A204.1 (cell line): ENCODE measurements at regions not wholly inside any gene's neighbourhood (a gene's known extent, or its start where the extent isn't known, plus 50 kb on each side); places are given as distances from the start of the nearest gene placed in this dataset.

Source experiments
- FAIRE-seq: peaks from 2 replicates; lab custom pipeline; 2012; peaks lifted over from hg19 to GRCh38; lab: Jason Lieb, UNC

DNA sequence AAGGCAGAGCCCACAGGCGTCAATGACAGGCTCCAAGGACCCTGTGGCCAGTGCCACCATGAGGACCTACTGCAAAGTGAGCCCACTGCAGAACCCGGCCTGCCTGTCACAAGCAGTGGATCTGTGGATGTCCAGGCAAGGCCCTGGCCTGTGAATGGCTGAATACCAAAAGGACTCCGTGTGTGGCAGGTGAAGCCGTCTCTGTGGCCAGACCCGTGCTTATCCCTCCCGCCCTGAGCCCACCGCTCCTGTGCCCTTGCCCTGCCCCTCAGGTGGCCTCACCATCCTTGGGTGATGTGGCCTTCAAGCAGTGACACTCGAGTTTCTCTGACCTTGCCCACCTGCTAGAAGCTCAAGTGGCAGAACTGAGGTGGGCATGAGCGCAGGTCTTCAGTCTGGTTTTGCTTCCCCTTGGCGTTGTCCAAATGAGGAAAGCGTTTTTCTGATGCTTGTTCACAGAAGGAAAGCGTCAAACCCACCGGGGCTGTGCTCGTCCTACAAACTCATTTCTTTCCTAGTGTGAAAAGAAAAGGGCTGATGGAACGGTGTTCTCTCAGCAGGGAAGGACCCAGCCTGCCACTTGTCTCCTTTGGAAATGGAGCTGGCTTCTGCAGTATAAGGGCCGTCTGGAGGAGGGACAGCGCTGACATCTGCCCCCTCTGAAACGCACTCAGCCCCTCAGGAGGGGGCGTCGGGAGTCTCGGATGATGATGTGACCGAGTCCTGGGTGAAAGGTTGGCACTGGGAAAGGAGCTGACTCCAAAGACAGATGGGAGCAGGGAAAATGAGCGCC, 377.7 kb upstream of the IRX4 start:
- FAIRE-seq = no peak

- FAIRE-seq = no peak
Observed at GRCh38 chr5:2259494-2260107, 376.9 kb upstream of the IRX4 start.

GRCh38 chr5:2258861-2259260, 376.1 kb upstream of the IRX4 start:
- no peak for FAIRE-seq

GRCh38 chr5:2257326-2258244, 374.9 kb upstream of the IRX4 start:
- no peak for FAIRE-seq

- no peak for FAIRE-seq
Observed at GRCh38 chr5:2256691-2257280, 374.1 kb upstream of the IRX4 start.

DNA sequence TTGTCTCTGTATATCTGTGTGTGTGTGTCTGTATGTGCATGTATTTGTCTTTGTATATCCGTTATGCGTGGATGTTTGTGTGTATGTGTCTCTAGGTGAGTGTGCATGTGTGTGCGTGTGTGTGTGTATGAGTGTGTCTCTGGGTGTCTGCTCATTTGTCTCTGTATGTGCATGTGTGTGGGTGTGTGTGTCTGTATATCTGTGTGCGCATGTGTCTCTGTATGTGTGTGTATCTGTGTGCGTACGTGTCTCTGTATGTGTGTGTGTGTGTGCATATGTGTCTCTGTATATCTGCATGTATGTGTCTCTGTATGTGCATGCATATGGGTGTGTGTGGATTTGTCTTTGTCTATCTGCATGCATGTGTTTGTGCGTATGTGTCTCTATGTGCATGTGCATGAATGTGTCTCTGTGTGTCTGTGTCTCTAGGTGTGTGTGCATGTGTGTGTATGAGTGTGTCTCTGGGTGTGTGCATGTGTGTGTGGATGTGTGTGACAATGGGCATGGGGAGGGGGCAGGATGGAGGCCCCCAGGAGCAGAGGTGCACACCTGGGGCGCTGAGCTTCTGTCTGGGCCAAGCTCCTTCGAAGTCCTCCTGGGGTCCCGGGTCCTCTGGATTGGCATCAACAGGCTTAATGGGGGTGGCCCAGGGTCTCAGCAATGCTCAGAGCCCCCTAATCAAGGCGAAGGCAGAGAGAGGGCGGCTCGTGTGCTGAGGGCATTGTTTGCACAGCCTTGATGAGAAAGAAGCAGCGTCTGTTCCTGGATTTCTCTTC, 373.4 kb upstream of the IRX4 start:
- no peak for FAIRE-seq

DNA sequence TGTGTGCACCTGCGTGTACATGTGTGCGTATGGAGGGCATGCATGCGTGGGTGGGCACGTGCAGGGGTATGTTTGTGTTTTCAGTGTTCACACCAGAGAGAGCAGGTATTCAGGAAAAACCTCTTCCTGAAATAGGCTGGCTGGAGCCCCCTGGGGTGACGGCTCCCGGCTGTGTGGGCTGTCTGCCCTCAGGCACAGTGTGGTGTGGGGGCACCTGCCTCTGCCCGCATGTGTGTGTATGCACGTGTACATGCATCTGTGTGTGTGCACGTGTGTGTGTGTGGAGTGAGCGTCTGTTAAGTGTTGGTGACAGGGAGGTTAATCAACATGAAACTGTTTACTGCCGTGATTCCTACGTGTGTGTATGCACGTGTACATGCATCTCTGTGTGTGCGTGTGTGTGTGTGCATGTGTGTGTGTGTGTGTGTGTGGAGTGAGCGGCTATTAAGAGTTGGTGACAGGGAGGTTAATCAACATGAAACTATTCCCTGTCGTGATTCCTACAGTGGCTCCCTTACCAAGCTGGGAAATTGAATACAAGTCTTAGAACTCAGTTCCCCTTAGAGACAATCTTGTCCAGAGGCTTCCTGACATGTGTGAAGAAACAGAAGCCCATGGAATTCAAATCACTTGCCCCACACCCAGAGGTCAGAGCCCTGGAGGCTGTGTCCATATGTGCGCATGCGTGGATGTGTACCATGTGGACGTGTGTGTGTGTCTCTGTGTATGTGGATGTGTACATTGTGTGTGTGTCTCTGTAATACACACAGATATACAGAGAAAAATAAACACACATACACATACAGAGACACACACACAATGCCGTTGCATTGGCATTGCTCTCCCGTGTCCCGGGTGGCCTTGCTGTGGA, 372.4 kb upstream of the IRX4 start:
- no peak for FAIRE-seq

DNA sequence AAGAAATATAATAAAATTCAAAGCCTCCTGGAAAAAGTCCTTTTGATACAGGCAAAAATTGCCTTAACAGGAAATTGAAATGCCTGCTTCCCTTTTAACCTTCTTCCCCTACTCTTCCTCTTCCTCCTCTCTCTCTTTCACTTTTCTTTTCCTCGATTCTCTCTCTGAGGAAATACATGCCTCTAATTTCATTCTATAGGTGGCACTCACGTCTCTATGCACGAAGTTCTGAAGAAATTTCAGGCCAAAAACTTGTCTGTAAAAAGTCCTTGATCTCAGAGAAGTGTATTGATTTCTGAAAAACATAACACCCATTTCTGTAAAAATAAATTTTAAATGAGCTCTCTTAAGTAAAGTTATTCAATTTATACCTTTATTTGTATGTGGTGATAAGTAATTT, 371.7 kb upstream of the IRX4 start:
- FAIRE-seq = no peak

GRCh38 chr5:2253040-2253975, 370.6 kb upstream of the IRX4 start:
- no peak for FAIRE-seq

DNA sequence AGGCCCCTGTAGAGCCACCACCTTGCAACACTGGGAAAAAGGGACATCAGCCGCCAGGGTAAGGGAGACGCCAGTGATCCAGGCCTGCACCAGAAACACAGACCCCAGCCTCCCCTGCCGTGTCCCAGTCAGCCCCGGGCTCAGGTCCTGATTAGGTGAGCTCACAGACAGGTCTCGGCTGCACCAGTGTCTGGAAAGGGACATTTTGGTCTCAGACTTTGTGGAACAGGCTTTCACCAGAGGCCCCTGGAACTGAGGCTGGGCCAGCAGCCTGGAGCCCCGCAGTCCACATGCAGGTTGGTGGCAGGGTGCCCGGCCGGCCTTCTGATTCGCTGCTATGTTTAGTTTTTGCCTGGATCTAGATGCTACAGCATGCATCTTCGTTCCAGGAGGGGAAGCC, 369.0 kb upstream of the IRX4 start:
- FAIRE-seq = no peak

DNA sequence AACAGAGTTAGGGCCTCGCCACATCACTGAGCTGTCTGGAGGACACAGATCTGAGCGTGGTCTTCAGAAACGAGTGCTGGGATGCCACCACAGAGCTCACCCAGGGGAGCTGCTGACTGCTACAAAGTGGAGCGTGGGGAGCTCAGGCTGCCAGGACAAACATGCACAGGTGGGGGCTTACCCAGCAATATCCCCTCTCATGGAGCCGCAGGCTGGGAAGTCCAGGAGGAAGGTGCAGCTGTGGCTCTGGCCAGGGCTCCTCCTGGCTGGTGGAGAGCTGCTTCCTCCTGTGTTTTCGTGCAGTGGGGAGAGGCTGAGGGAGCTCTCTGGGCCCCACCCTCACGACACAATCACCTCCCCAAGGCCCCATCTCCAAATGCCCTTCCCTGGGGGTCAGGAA, 368.6 kb upstream of the IRX4 start:
- no peak for FAIRE-seq

DNA sequence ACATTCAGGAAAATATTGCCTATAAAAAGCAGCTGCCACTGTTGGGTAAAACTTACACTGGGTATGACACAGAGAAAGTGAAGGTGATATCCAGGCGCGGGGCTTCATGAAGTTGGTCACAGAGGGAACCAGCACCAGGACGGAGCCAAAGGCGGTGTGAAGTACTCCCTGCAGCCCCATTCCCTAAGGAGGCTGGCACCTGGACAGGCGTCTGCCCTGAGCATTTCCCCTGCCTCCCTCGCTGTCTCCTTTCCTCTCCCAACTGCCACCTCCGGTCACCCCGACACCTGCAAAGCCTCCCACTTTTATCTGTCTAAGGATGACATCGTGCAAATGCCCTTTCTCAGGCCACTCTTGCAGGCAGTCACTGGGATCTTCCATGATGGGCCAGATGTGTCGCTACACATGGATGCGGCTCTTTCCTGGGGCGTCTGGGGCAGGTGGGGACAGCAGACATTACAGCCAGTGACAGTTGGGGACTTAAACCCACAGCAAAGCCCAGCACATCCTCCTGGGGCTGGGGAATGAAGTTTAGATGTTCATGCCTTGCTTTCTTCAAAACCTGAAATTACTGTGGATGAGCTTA, 367.7 kb upstream of the IRX4 start:
- FAIRE-seq = no peak

DNA sequence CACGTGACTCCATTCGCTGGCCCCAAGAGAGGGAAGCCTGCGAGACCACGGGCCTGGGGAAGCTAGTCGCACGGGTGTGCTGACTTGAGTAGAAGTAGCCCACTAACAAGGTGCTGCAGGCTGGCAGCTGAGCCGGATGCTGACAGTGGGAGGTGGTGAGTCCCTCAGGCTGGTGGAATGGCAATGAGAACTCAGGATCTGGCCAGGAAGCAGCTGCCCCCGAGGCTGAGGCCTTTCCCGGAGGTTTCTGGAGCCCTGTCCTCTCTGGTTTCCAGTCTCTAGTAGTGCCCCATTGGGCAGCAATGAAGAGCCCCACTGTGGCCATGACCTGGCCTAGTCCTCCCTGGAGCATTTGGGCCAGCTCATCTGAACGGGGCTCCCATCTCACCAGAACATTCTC, 366.7 kb upstream of the IRX4 start:
- FAIRE-seq = no peak

DNA sequence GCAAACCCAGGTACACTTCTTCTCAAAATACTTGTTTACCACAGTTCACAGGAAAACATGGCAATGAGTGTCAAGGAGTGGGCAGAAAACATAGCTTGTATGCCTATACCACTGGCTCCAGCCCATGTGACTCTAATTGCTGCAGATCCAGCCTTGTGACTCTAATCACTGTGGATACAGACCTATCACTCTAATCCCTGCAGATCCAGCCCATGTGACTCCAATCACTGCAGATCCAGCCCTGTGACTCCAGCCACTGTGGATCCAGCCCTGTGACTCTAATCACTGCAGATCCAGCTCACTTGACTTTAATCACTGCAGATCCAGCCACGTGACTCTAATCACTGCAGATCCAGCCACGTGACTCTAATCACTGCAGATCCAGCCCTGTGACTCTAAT, 366.3 kb upstream of the IRX4 start:
- no peak for FAIRE-seq

DNA sequence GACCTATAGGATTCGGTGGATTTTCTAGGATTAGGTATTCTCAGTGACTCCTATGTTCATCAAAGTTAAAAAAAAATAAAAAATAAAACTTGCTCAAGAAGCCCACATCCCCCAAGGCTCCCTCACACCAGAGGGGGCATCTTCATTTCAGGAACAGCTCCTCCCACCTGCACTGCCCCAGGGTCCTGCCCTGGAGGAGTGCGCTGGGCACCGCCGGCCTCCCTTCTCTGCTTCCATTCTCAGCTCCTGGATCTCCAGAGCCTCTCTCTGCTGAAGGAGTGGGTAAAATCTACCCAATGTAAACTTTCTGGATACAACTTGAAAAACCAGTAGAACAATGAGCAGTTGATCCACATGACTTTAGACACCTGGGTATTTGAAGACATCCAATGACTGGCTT, 359.8 kb upstream of the IRX4 start:
- no peak for FAIRE-seq

DNA sequence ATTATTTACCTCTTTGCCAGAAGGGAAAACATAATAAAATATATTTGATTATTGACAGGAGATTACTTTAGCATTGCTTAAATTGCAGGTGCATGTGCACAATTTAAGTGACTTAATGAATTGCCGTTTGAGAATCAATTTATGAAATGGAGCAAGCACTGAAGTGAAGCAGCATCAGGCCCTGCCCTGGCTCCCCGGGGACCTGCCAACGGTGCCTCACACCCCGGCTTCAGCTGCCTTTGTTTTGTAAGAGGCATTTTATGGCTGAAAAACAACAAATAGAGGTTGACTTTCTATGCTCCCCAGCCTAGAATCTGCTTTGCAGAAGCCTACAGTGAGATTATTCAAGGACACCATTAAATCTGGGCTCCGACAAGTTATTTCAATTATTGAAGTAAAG, 359.1 kb upstream of the IRX4 start:
- FAIRE-seq = no peak

DNA sequence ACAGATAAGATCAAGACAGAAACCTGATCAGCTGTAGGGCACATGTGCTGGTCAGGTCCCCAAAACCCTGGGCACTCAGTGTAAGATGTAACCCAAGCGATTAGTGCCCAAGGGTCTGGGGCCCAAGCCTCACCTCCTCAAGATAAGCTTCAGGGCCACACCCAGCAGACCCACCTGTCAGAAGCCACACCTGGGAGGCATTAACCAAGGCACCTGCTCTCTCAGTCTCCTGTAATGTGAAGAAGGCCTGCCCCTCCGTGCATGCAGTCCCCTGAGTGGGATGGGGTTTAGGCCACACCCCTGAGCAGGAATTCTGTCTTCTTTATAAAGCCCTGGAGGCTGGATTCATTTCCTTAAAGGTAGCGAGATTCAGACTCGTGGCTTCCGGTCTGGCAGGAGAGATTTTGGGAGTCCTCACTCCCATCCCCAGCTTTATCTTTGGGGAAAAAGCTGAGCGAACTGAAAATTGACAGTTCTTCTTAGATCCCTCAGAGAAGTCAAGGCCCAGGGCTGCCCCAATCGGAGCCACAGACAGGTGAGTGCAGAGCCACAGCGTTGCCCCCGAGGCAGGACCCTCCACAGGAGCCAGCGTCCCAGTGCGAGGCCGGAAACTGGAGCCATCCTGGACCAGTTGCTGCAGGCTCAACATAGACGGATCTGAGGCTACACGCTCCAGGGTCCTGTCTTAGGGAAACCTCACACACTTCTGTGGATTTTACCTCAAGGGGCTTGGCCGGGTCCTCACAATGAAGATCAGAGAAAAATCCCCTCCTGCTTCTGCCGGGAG, 357.6 kb upstream of the IRX4 start:
- no peak for FAIRE-seq

- no peak for FAIRE-seq
Observed at GRCh38 chr5:2239201-2239910, 356.6 kb upstream of the IRX4 start.
